ENCODE measurements at regions not wholly inside any gene's neighbourhood (a gene's known extent, or its start where the extent isn't known, plus 50 kb on each side); places are given as distances from the start of the nearest gene placed in this dataset.

GRCh38 chr7:82494420-82494819 is 50.8 kb upstream of the CACNA2D1 start:
- TF ChIP-seq CTCF (IDR thresholded peaks at IDR 0.05), result no peak
- TF ChIP-seq POLR2AphosphoS5 (IDR thresholded peaks at IDR 0.05; ENCODE audit: low read depth, low read length), result no peak
